ENCODE measurements at regions not wholly inside any gene's neighbourhood (a gene's known extent, or its start where the extent isn't known, plus 50 kb on each side); places are given as distances from the start of the nearest gene placed in this dataset.
"Not testable (repeated sequence)": the region's sequence is repeated elsewhere in the genome, so short reads cannot be mapped to it uniquely, and the experiment has no call there.

DNA sequence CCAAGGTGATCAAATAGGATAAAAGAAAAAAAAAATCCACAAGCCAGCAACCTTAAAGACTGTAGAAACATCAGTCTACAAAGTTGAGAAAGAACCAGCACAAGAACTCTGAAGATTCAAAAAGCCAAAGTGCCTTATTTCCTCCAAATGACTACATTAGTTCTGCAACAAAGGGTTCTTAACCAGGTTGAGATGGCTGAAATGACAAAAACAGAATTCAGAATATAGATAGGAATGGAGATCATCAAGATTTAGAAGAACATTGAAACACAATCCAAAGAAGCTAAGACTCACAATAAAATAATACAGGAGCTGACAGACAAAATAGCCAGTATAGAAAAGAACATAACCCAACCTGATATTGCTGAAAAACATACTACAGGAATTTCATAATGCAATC, 156.5 kb upstream of the ZCCHC13 start:
- H3K4me1 ChIP-seq (ENCODE audit: control insufficient read depth, insufficient read depth, low read length): no peaks in the 10 kb centered on the region
- no peaks in the 10 kb centered on the region for H3K9me3 ChIP-seq (ENCODE audit: control insufficient read depth, low read length)
- H3K4me3 ChIP-seq (ENCODE audit: insufficient read depth, low read depth, low read length): no peak overlapping the region
- H3K36me3 ChIP-seq (ENCODE audit: control insufficient read depth, insufficient read depth, low read length): no peaks in the 10 kb centered on the region
- no peaks in the 10 kb centered on the region for H3K27me3 ChIP-seq (ENCODE audit: control insufficient read depth, insufficient read depth, low read length, poor library complexity, severe bottlenecking)
- no peak overlapping the region for H3K27ac ChIP-seq (ENCODE audit: insufficient read depth, low read depth, low read length, poor library complexity, severe bottlenecking)

DNA sequence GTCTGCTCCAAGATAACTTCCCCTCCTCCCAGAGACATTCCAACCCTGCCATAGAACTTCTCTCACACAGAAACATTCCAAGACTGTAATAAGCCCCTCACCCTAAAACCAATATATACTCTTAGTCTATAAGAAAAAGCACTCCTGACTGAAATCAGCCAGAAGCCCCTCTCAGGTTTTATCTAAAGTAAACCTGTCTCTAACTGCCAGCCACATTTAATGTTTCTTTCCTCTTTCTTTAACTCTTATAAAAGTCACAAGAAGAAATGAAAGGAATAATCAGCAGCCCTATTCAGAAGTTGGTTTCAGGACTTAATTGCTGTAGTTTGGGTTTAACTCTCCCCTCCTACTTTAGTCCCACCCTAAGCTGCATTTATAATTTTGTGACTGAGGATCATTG, 165.0 kb upstream of the ZCCHC13 start:
- no peaks in the 10 kb centered on the region for H3K4me1 ChIP-seq (ENCODE audit: control insufficient read depth, insufficient read depth, low read length)
- no peak overlapping the region for H3K27ac ChIP-seq (ENCODE audit: insufficient read depth, low read depth, low read length, poor library complexity, severe bottlenecking)
- H3K27me3 ChIP-seq (ENCODE audit: control insufficient read depth, insufficient read depth, low read length, poor library complexity, severe bottlenecking): no peaks in the 10 kb centered on the region
- no peak overlapping the region for H3K4me3 ChIP-seq (ENCODE audit: insufficient read depth, low read depth, low read length)
- H3K36me3 ChIP-seq (ENCODE audit: control insufficient read depth, insufficient read depth, low read length): no peaks in the 10 kb centered on the region
- H3K9me3 ChIP-seq (ENCODE audit: control insufficient read depth, low read length): no peaks in the 10 kb centered on the region

DNA sequence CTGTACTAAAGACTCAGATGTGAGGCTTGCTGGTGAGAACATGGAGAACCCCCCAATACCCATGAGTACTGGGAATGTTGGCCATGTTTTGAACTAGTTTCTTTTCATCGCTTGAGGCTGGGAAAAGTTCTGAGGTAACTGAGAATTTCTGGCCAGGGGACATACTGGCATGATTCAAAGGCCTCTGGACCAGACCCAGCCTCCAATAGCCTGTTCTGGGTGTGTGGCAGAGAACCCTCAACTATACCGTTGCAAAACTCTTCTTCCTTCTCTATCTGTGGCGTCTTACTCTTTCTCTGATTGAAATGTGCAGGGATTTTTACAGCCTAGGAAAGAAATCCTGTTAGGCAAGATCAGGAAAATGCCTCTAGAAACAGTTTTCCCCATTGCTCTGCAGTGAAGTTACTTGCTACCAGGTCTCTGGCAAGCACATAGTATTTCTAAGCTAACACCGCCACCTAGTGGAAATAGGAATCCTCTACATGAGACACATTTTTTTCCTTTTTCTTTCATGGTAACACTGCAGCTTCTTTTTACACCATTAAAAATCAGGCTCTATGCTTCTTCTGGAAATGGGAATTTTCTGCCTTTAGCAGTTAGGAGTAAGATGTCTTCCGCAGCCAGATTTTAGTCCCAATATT, 170.7 kb upstream of the ZCCHC13 start:
- Histone ChIP-seq H3K4me1 (ENCODE audit: control insufficient read depth, insufficient read depth, low read length) (no peaks in the 10 kb centered on the region), H3K4me3 (ENCODE audit: insufficient read depth, low read depth, low read length) (no peak overlapping the region)
- 36 to 39% methylated on average over 5 of the region's 5 CpGs for WGBS, 2 experiments

DNA sequence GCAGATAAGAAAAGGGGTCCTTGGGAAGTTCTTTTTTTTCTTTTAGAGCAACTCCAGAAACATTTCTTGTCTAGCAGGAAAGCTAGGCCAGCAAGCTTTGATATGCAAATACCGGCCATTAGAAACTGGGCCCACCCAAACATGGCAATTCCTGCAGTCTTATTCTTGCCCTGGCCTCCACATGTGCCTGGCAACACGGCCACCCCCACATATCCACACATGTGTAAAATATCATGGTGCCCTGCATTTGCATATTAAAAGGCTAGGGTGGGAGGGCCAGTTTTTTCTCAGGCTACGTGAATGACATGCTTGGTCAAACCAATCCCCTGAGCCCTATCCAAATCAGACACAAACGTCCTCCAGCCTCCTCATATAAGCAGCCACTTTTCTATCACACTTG, 171.7 kb upstream of the ZCCHC13 start:
- Histone ChIP-seq H3K36me3 (ENCODE audit: control insufficient read depth, insufficient read depth, low read length) (no peaks in the 10 kb centered on the region), H3K27ac (ENCODE audit: insufficient read depth, low read depth, low read length, poor library complexity, severe bottlenecking) (no peak overlapping the region), H3K4me1 (ENCODE audit: control insufficient read depth, insufficient read depth, low read length) (no peaks in the 10 kb centered on the region), H3K9me3 (ENCODE audit: control insufficient read depth, low read length) (no peaks in the 10 kb centered on the region), H3K27me3 (ENCODE audit: control insufficient read depth, insufficient read depth, low read length, poor library complexity, severe bottlenecking) (no peaks in the 10 kb centered on the region), H3K4me3 (ENCODE audit: insufficient read depth, low read depth, low read length) (no peak overlapping the region)
- 77 to 88% methylated on average over 3 to 4 of the region's 4 CpGs for WGBS, 2 experiments

More for the DNA sequence above, 170.7 kb upstream of the ZCCHC13 start:
- Histone ChIP-seq H3K27ac (ENCODE audit: insufficient read depth, low read depth, low read length, poor library complexity, severe bottlenecking) (no peak overlapping the region), H3K36me3 (ENCODE audit: control insufficient read depth, insufficient read depth, low read length) (no peaks in the 10 kb centered on the region), H3K9me3 (ENCODE audit: control insufficient read depth, low read length) (no peaks in the 10 kb centered on the region), H3K27me3 (ENCODE audit: control insufficient read depth, insufficient read depth, low read length, poor library complexity, severe bottlenecking) (no peaks in the 10 kb centered on the region)

DNA sequence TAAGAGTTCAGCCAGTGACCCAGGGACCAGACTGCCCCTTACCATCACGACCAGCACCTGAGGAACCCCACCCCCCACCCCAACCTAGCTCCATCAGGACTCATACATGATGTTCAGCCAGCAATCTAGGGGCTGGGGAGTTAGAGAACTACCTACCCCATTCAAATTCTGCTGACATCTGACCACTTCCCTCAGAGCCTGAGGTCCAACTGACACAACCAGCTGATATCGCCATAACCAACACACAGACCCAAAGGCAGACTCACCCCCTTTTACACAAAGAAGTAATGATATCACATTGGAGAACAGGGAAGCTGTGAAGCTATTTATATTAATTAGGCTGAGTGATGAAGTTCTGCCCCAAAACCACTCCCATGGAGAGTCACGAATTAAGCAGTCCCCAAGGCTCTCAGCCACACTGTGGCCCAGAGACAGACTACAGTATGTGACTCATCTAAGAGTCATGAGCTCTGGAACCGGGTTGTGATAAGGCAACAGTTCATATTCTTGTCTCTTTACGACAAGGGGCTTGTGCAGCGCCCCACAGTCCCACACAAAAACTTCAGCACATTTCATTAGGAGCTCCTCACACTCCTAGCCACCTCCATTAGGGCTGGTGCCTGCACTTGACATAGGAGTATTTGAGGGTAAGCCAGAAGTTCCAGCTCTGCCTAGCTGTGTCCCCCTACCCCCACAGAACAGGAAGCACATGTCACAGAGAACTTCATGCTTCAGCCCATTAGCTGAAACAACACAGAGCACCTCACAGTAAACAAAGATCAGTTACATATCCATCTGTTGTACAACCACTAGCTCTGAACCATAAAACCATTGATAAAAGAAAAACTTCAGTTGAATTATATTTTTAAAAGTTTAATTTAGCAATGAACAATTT, 184.7 kb upstream of the ZCCHC13 start:
- Histone ChIP-seq H3K4me1 (ENCODE audit: control insufficient read depth, insufficient read depth, low read length) (no peaks in the 10 kb centered on the region), H3K4me3 (ENCODE audit: insufficient read depth, low read depth, low read length) (no peak overlapping the region), H3K27ac (ENCODE audit: insufficient read depth, low read depth, low read length, poor library complexity, severe bottlenecking) (no peak overlapping the region), H3K27me3 (ENCODE audit: control insufficient read depth, insufficient read depth, low read length, poor library complexity, severe bottlenecking) (no peaks in the 10 kb centered on the region), H3K36me3 (ENCODE audit: control insufficient read depth, insufficient read depth, low read length) (no peaks in the 10 kb centered on the region), H3K9me3 (ENCODE audit: control insufficient read depth, low read length) (no peaks in the 10 kb centered on the region)
- WGBS, 2 experiments: 88% methylated on average over 5 of the region's 6 CpGs

DNA sequence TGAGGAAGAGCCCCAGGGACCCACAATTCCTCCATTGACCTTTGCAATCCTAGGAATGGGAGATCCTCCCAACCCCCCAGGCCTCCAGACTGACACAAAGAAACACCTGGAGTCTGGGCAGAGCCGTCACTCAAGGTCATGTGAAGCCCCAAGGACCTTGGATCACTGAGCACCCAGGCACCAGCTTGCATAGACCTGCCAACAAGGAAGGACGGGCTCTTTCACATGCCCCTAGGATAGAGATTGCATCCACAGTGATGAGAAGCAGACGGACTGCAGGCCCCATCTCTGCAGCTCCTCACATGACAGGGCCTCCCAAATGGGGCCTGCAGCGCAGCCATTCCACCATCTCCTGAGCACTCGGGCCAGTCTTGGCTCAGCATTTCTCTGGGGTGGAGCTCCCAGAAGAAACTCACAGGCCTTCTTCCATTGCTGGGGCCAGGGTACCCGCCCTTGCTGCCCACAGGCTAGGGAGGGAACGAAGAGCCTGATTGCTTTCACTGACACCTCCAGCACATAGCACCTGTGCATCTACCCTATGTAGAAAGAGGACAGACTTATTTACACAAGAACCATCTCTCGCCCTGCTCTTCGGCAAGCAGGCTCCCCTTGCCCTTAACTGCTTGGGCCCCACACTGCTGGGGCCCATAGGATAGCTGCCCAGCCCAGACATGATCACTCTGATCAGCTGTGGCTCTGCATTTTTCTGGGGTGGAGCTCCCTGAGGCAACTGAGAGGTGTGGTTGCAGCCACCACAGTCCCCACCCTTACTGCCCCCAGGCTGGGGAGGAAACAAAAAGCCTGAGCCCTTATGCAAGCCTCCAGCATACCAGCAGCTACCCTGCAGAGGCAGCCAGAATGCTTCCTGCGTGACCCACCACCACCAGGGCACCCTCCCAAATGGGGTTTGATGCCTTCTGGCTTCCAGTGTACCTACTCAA, 185.7 kb upstream of the ZCCHC13 start:
- Histone ChIP-seq H3K27ac (ENCODE audit: insufficient read depth, low read depth, low read length, poor library complexity, severe bottlenecking) (no peak overlapping the region), H3K4me1 (ENCODE audit: control insufficient read depth, insufficient read depth, low read length) (no peaks in the 10 kb centered on the region), H3K4me3 (ENCODE audit: insufficient read depth, low read depth, low read length) (no peak overlapping the region), H3K9me3 (ENCODE audit: control insufficient read depth, low read length) (no peaks in the 10 kb centered on the region), H3K36me3 (ENCODE audit: control insufficient read depth, insufficient read depth, low read length) (no peaks in the 10 kb centered on the region), H3K27me3 (ENCODE audit: control insufficient read depth, insufficient read depth, low read length, poor library complexity, severe bottlenecking) (no peaks in the 10 kb centered on the region)
- WGBS, 2 experiments: 89 to 94% methylated on average over 10 of the region's 10 CpGs

DNA sequence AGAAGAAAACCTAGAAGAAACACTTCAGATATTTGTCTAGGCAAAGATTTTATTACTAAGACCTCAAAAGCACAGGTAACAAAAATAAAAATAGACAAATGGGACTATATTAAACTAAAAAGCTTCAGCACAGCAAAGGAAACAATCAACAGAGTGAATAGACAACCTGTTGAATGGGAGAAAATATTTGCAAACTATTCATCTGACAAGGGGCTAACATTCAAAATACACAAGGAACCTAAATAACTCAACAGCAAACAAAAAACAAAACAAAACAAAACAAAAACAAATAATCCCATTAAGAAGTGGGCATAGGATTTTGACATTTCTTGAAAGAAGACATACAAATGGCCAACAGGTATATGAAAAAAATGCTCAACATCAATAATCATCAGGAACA, 192.7 kb upstream of the ZCCHC13 start:
- Histone ChIP-seq H3K4me1 (ENCODE audit: control insufficient read depth, insufficient read depth, low read length) (no peaks in the 10 kb centered on the region), H3K9me3 (ENCODE audit: control insufficient read depth, low read length) (no peaks in the 10 kb centered on the region), H3K27ac (ENCODE audit: insufficient read depth, low read depth, low read length, poor library complexity, severe bottlenecking) (no peak overlapping the region), H3K27me3 (ENCODE audit: control insufficient read depth, insufficient read depth, low read length, poor library complexity, severe bottlenecking) (no peaks in the 10 kb centered on the region), H3K4me3 (ENCODE audit: insufficient read depth, low read depth, low read length) (no peak overlapping the region), H3K36me3 (ENCODE audit: control insufficient read depth, insufficient read depth, low read length) (no peaks in the 10 kb centered on the region)

DNA sequence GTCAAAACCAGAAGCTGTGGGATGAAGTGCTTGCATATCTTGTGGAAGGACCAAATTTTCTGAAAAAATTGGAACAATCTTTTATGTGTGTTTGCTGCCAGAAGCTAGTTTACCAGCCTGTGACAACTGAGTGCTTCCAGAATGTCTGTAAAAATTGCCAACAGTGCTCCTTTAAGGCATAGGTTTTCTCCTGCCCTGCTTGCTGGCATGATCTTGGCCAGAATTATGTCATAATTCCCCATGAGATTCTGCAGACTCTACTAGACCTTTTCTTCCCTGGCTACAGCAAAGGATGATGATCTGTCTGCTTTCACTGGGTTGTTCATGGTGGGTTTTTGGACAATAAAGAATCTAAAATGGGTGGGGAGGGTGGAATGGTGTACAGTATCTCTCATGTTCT, 196.3 kb upstream of the ZCCHC13 start:
- Histone ChIP-seq H3K4me1 (ENCODE audit: control insufficient read depth, insufficient read depth, low read length) (no peaks in the 10 kb centered on the region), H3K27me3 (ENCODE audit: control insufficient read depth, insufficient read depth, low read length, poor library complexity, severe bottlenecking) (no peaks in the 10 kb centered on the region), H3K27ac (ENCODE audit: insufficient read depth, low read depth, low read length, poor library complexity, severe bottlenecking) (no peak overlapping the region), H3K4me3 (ENCODE audit: insufficient read depth, low read depth, low read length) (no peak overlapping the region), H3K9me3 (ENCODE audit: control insufficient read depth, low read length) (no peaks in the 10 kb centered on the region), H3K36me3 (ENCODE audit: control insufficient read depth, insufficient read depth, low read length) (no peaks in the 10 kb centered on the region)

DNA sequence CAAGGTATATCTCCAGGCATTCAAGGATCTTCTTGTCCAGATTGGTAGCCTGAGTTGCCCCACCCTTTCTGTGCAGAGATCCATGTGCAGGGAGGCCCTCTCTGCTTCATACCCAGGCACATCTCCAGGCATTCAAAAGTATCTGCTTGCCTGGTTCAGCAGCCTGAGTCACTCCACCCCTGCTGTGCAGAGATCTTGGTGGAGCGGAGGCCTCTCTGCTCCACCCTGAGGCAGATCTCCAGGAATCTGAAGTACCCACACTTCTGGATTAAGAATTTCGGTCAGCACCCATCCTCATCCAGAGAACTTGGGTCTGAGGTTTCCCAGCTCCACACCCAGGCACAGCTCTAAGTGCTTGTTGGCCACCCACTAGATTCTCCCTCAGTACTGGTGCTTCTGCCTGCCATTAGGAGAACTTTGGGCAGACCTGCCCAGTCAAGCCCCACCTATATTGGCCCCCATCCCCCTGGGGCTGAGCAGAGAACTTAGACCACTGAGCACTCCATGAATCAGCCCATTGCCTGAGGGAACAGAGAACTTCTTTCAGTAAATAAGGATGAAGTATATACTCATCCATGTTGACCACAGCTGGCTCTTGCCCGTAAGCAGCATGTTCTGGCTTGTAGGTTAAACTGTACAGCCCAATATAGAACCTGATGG, 199.5 kb upstream of the ZCCHC13 start:
- Histone ChIP-seq H3K4me1 (ENCODE audit: control insufficient read depth, insufficient read depth, low read length) (no peaks in the 10 kb centered on the region), H3K27me3 (ENCODE audit: control insufficient read depth, insufficient read depth, low read length, poor library complexity, severe bottlenecking) (no peaks in the 10 kb centered on the region), H3K9me3 (ENCODE audit: control insufficient read depth, low read length) (no peaks in the 10 kb centered on the region), H3K27ac (ENCODE audit: insufficient read depth, low read depth, low read length, poor library complexity, severe bottlenecking) (no peak overlapping the region), H3K36me3 (ENCODE audit: control insufficient read depth, insufficient read depth, low read length) (no peaks in the 10 kb centered on the region), H3K4me3 (ENCODE audit: insufficient read depth, low read depth, low read length) (no peak overlapping the region)
- WGBS, 2 experiments: 92 to 98% methylated on average over 2 to 3 of the region's 3 CpGs

DNA sequence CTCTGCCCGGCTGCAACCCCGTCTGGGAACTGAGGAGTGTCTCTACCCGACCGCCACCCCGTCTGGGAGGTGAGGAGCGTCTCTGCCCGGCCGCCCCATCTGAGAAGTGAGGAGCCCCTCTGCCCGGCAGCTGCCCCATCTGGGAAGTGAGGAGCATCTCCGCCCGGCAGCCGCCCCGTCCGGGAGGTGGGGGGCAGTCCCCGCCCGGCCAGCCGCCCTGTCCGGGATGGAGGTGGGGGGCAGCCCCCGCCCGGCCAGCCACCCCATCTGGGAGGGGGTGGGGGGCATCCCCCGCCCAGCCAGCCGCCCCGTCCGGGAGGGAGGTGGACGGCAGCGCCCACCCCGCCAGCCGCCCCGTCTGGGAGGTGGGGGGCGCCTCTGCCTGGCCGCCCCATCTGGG, 205.6 kb upstream of the ZCCHC13 start:
- H3K4me1 ChIP-seq (ENCODE audit: control insufficient read depth, insufficient read depth, low read length); H3K9me3 ChIP-seq (ENCODE audit: control insufficient read depth, low read length); H3K36me3 ChIP-seq (ENCODE audit: control insufficient read depth, insufficient read depth, low read length); H3K27ac ChIP-seq (ENCODE audit: insufficient read depth, low read depth, low read length, poor library complexity, severe bottlenecking); H3K4me3 ChIP-seq (ENCODE audit: insufficient read depth, low read depth, low read length); H3K27me3 ChIP-seq (ENCODE audit: control insufficient read depth, insufficient read depth, low read length, poor library complexity, severe bottlenecking): not testable (repeated sequence)
- 96 to 98% methylated on average over 25 to 31 of the region's 31 CpGs for WGBS, 2 experiments
